HuH-7.5 (cell line): ENCODE measurements at regions not wholly inside any gene's neighbourhood (a gene's known extent, or its start where the extent isn't known, plus 50 kb on each side); places are given as distances from the start of the nearest gene placed in this dataset.

Source experiments
- DNase-seq: peaks from one replicate; pipeline ENCODE4 v3.0.0; 2011; ENCODE audit warnings: low spot score

- no peak for DNase-seq
Measured at GRCh38 chr13:37934339-37935191, 65.0 kb upstream of the TRPC4 start.

GRCh38 chr13:37929308-37929707 is 59.7 kb upstream of the TRPC4 start:
- no peak for DNase-seq

- DNase-seq, result no peak
Measured at GRCh38 chr13:37927561-37927960, 58.0 kb upstream of the TRPC4 start.

- no peak for DNase-seq
Measured at GRCh38 chr13:37925878-37926473, 56.4 kb upstream of the TRPC4 start.

- no peak for DNase-seq
Measured at GRCh38 chr13:37923236-37923635, 53.7 kb upstream of the TRPC4 start.

GRCh38 chr13:37919329-37919880 is 49.8 kb upstream of the TRPC4 start:
- no peak for DNase-seq
